GM12892 (cell line): ENCODE measurements at regions not wholly inside any gene's neighbourhood (a gene's known extent, or its start where the extent isn't known, plus 50 kb on each side); places are given as distances from the start of the nearest gene placed in this dataset.

Experiments
- POLR2A ChIP-seq: IDR thresholded peaks from 2 replicates; pipeline ENCODE4 v1.6.1; 2011; ENCODE audit warnings: low read depth, low read length, control low read depth
- POLR2AphosphoS5 ChIP-seq: IDR thresholded peaks from 2 replicates; pipeline ENCODE4 v1.6.1; 2011; ENCODE audit warnings: low read depth, low read length, control low read depth
- TAF1 ChIP-seq: IDR thresholded peaks from 2 replicates; pipeline ENCODE4 v1.6.1; 2011; ENCODE audit warnings: low read depth, mild to moderate bottlenecking, control low read depth, low read length, borderline replicate concordance

DNA sequence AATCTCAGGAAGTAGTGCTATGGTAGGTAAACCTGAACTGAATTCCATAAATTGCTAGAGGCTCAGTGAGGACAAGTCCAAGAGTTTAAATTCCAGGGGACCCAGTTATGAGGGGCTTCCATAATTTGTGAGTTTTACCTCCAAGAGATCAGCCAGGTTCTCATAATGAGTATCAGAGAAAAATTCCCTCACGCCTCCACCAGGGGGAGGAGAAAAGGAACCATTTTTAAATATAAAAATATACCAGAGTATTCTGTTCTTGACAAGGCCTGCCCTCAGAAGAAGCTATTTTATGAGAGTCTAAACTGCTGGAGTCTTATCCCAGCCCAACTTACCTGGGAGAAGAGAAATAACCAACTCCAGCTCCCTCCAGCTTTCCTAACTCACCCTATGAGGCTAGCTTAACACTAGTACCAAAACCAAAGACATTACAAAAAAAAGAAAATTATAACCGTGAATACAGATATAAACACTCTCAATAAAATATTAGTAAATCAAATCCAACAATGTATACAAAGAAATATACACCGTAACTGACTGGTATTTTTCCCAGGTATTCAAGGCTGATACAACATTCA, 158.7 kb downstream of the TFAP2A start:
- no peak for TF ChIP-seq POLR2A
- no peak for TF ChIP-seq POLR2AphosphoS5
- no peak for TF ChIP-seq TAF1
